GM12892 (cell line): ENCODE measurements at regions not wholly inside any gene's neighbourhood (a gene's known extent, or its start where the extent isn't known, plus 50 kb on each side); places are given as distances from the start of the nearest gene placed in this dataset.

Experiments used
- POLR2A ChIP-seq: IDR thresholded peaks from 2 replicates; pipeline ENCODE4 v1.6.1; 2011; ENCODE audit warnings: low read depth, low read length, control low read depth
- TAF1 ChIP-seq: IDR thresholded peaks from 2 replicates; pipeline ENCODE4 v1.6.1; 2011; ENCODE audit warnings: low read depth, mild to moderate bottlenecking, control low read depth, low read length, borderline replicate concordance

GRCh38 chr12:124109760-124110159 lies 136.7 kb downstream of the ZNF664 start:
- TF ChIP-seq POLR2A (no peak), TAF1 (no peak)
